Dedifferentiated amniotic fluid mesenchymal stem cell (primary cell): ENCODE measurements at regions not wholly inside any gene's neighbourhood (a gene's known extent, or its start where the extent isn't known, plus 50 kb on each side); places are given as distances from the start of the nearest gene placed in this dataset.

ENCODE experiments used
- DNase-seq: peaks from one replicate; pipeline ENCODE4 v3.0.0-alpha.2; 2016; ENCODE audit errors: extremely low spot score

GRCh38 chr2:128745946-128746345 lies 427.3 kb upstream of the HS6ST1 start:
- DNase-seq = no peak

GRCh38 chr2:128746356-128746755 lies 427.7 kb upstream of the HS6ST1 start:
- DNase-seq = no peak

GRCh38 chr2:128748336-128748735 lies 429.7 kb upstream of the HS6ST1 start:
- no peak for DNase-seq

GRCh38 chr2:128748835-128749605 lies 430.4 kb upstream of the HS6ST1 start:
- no peak for DNase-seq

GRCh38 chr2:128750328-128751165 lies 431.9 kb upstream of the HS6ST1 start:
- DNase-seq = no peak

- no peak for DNase-seq
Measured at GRCh38 chr2:128751746-128752145, 433.1 kb upstream of the HS6ST1 start.

- no peak for DNase-seq
Measured at GRCh38 chr2:128752691-128753263, 434.1 kb upstream of the HS6ST1 start.

- DNase-seq = no peak
Measured at GRCh38 chr2:128753321-128753720, 434.7 kb upstream of the HS6ST1 start.

- no peak for DNase-seq
Measured at GRCh38 chr2:128753800-128754199, 435.1 kb upstream of the HS6ST1 start.

GRCh38 chr2:128754246-128754724 lies 435.6 kb upstream of the HS6ST1 start:
- no peak for DNase-seq

- no peak for DNase-seq
Measured at GRCh38 chr2:128755695-128756364, 437.2 kb upstream of the HS6ST1 start.

GRCh38 chr2:128756365-128756717 lies 437.7 kb upstream of the HS6ST1 start:
- no peak for DNase-seq

- DNase-seq = no peak
Measured at GRCh38 chr2:128765811-128766210, 447.1 kb upstream of the HS6ST1 start.

- no peak for DNase-seq
Measured at GRCh38 chr2:128768041-128768440, 449.4 kb upstream of the HS6ST1 start.

- DNase-seq = no peak
Measured at GRCh38 chr2:128769457-128770142, 450.9 kb upstream of the HS6ST1 start.

- DNase-seq = no peak
Measured at GRCh38 chr2:128770143-128771085, 451.7 kb upstream of the HS6ST1 start.

GRCh38 chr2:128771401-128771800 lies 452.7 kb upstream of the HS6ST1 start:
- no peak for DNase-seq

- DNase-seq = no peak
Measured at GRCh38 chr2:128772671-128773070, 454.0 kb upstream of the HS6ST1 start.

- DNase-seq = no peak
Measured at GRCh38 chr2:128773641-128774319, 455.1 kb upstream of the HS6ST1 start.
